ENCODE measurements at regions not wholly inside any gene's neighbourhood (a gene's known extent, or its start where the extent isn't known, plus 50 kb on each side); places are given as distances from the start of the nearest gene placed in this dataset.

DNA sequence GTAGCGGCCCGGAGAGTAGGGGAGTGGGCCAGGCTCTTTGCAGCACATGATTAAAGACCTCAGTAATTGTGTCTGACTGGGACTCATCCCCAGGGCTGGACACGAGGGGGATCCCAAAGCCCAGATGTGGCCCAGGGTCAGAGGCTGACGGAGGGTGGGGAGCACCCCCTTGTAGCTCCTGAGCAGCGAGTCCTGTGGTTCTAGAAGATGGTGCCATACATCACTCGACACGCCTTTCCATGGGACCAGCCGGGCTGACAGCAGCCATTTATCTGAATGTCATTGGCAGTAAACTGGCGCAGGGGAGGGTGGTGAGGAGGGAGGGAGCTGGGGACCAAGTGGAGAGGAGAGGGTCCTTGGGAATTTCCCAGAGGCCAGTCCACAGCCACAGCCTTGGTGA lies 65.1 kb upstream of the FAM222A start:
- 63 to 67% (median 63%) methylated on average over 9 of the region's 9 CpGs for WGBS, 3 donors
- H3K27me3 ChIP-seq (ENCODE audit: control insufficient read depth in 3 of 3, insufficient read depth in 3 of 3, low read length in 3 of 3), result peaks cover 0 to 3% (median 0%) of the 10 kb centered on the region in 3 donors
- peaks cover 0 to 31% (median 2%) of the 10 kb centered on the region in 3 donors for H3K4me1 ChIP-seq (ENCODE audit: control insufficient read depth in 3 of 3, insufficient read depth in 2 of 3, low read depth in 1 of 3, low read length in 2 of 3)
- no peak for DNase-seq
- no peak for FAIRE-seq
- H3K9me3 ChIP-seq (ENCODE audit: control insufficient read depth in 2 of 2, insufficient read depth in 1 of 2, low read depth in 1 of 2, low read length in 1 of 2), result no peaks in the 10 kb centered on the region
- H3K36me3 ChIP-seq (ENCODE audit: control insufficient read depth in 3 of 3, insufficient read depth in 2 of 3, low read depth in 1 of 3, low read length in 3 of 3), result no peaks in the 10 kb centered on the region
- H3K4me3 ChIP-seq (ENCODE audit: low read depth in 1 of 3, low read length in 3 of 3), result no peak overlapping the region
- peak overlapping the region in 1 of 3 donors; percentile 70 for H3K27ac ChIP-seq (ENCODE audit: low read depth in 1 of 3, low read length in 2 of 3)

GRCh38 chr12:109650808-109651207 lies 62.8 kb upstream of the FAM222A start:
- Histone ChIP-seq H3K4me3 (ENCODE audit: low read depth in 1 of 3, low read length in 3 of 3) (no peak overlapping the region), H3K36me3 (ENCODE audit: control insufficient read depth in 3 of 3, insufficient read depth in 2 of 3, low read depth in 1 of 3, low read length in 3 of 3) (no peaks in the 10 kb centered on the region), H3K9me3 (ENCODE audit: control insufficient read depth in 2 of 2, insufficient read depth in 1 of 2, low read depth in 1 of 2, low read length in 1 of 2) (no peaks in the 10 kb centered on the region), H3K27ac (ENCODE audit: low read depth in 1 of 3, low read length in 2 of 3) (no peak overlapping the region), H3K27me3 (ENCODE audit: control insufficient read depth in 3 of 3, insufficient read depth in 3 of 3, low read length in 3 of 3) (peaks cover 0 to 3% (median 0%) of the 10 kb centered on the region in 3 donors), H3K4me1 (ENCODE audit: control insufficient read depth in 3 of 3, insufficient read depth in 2 of 3, low read depth in 1 of 3, low read length in 2 of 3) (peaks cover 0 to 43% (median 2%) of the 10 kb centered on the region in 3 donors)
- FAIRE-seq, result no peak
- 61 to 75% (median 65%) methylated on average over 4 of the region's 4 CpGs for WGBS, 3 donors
- DNase-seq, result no peak

DNA sequence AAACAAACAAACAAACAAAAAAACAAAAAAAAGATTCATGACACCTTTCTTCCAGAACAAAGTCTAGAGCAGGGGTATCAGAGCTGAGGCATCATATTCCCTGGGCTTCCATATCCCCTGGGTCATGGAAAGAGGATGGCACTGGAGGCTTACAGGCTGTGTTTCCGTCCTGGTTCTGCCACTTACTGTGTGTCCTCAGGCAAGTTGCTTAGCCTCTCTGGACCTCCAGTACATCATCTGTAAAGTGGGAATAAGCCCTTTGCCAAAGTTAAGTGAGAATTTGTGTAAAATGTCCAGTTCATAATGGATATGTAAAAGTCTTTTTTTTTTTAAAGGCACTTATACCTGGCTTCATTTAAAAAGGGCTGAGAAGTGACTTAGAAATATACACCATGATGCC lies 62.0 kb upstream of the FAM222A start:
- FAIRE-seq (no peak), DNase-seq (no peak)
- Histone ChIP-seq H3K4me3 (ENCODE audit: low read depth in 1 of 3, low read length in 3 of 3) (no peak overlapping the region), H3K4me1 (ENCODE audit: control insufficient read depth in 3 of 3, insufficient read depth in 2 of 3, low read depth in 1 of 3, low read length in 2 of 3) (peaks cover 0 to 43% (median 2%) of the 10 kb centered on the region in 3 donors), H3K27me3 (ENCODE audit: control insufficient read depth in 3 of 3, insufficient read depth in 3 of 3, low read length in 3 of 3) (peaks cover 0 to 3% (median 0%) of the 10 kb centered on the region in 3 donors), H3K36me3 (ENCODE audit: control insufficient read depth in 3 of 3, insufficient read depth in 2 of 3, low read depth in 1 of 3, low read length in 3 of 3) (no peaks in the 10 kb centered on the region), H3K27ac (ENCODE audit: low read depth in 1 of 3, low read length in 2 of 3) (no peak overlapping the region), H3K9me3 (ENCODE audit: control insufficient read depth in 2 of 2, insufficient read depth in 1 of 2, low read depth in 1 of 2, low read length in 1 of 2) (no peaks in the 10 kb centered on the region)
- WGBS, 3 donors, result 76 to 94% (median 84%) methylated on average over 1 of the region's 1 CpG

DNA sequence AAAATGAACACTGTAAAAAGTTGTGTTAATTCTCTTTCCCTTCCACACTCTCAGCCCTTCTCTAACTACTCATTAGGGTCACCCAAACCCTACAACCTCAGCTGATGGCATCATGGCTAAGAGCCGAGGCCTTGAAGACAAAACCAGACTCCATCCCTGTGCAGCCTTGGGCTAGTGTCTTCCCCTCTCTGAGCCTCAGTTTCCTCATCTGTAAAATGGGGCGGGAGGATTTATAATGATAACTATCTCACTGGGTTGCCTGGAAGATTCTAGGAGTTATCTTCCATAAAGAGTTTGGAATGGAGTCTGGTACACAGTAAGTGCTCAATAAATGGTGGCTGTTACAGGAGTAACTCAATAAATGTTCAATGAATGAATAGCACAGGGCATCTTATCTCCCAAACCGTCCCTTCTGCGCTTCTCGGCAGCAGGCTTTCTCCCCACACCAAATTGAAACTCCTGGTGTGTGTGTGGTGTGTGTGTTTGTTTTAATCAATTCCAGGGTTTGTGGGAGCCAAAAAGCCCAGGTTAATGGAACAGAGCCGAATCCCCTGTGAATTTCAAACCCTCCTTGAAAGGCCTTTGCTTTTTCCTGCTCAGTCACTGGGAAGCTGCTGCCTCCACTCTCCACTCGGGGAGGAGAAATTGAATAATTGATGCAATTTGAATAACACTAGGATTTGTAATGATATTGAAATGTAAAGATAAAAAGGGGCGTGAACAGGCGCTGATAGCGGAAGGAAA lies 61.2 kb upstream of the FAM222A start:
- no peak for DNase-seq
- Histone ChIP-seq H3K4me3 (ENCODE audit: low read depth in 1 of 3, low read length in 3 of 3) (no peak overlapping the region), H3K36me3 (ENCODE audit: control insufficient read depth in 3 of 3, insufficient read depth in 2 of 3, low read depth in 1 of 3, low read length in 3 of 3) (no peaks in the 10 kb centered on the region), H3K4me1 (ENCODE audit: control insufficient read depth in 3 of 3, insufficient read depth in 2 of 3, low read depth in 1 of 3, low read length in 2 of 3) (peaks cover 0 to 43% (median 2%) of the 10 kb centered on the region in 3 donors), H3K27me3 (ENCODE audit: control insufficient read depth in 3 of 3, insufficient read depth in 3 of 3, low read length in 3 of 3) (peaks cover 0 to 3% (median 0%) of the 10 kb centered on the region in 3 donors), H3K9me3 (ENCODE audit: control insufficient read depth in 2 of 2, insufficient read depth in 1 of 2, low read depth in 1 of 2, low read length in 1 of 2) (no peaks in the 10 kb centered on the region), H3K27ac (ENCODE audit: low read depth in 1 of 3, low read length in 2 of 3) (no peak overlapping the region)
- WGBS, 3 donors, result 63 to 70% (median 70%) methylated on average over 10 of the region's 10 CpGs
- no peak for FAIRE-seq

DNA sequence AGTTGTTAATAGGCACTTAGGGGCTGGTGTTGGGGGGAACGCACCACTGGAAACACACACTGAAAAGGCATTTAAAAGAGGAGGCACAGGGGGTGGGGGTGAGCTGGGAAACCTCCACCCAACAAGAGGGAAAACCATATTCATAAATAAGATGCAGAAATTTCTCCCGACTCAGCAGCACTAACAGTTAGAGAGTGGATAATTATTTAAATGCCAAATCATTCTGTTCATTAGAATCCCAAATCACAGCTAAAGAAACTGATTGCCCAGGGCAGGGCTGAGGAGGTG lies 60.7 kb upstream of the FAM222A start:
- H3K4me1 ChIP-seq (ENCODE audit: control insufficient read depth in 3 of 3, insufficient read depth in 2 of 3, low read depth in 1 of 3, low read length in 2 of 3), result peaks cover 0 to 46% (median 2%) of the 10 kb centered on the region in 3 donors
- no peak for FAIRE-seq
- no peak overlapping the region for H3K27ac ChIP-seq (ENCODE audit: low read depth in 1 of 3, low read length in 2 of 3)
- no peaks in the 10 kb centered on the region for H3K36me3 ChIP-seq (ENCODE audit: control insufficient read depth in 3 of 3, insufficient read depth in 2 of 3, low read depth in 1 of 3, low read length in 3 of 3)
- H3K4me3 ChIP-seq (ENCODE audit: low read depth in 1 of 3, low read length in 3 of 3), result no peak overlapping the region
- 64 to 74% (median 64%) methylated on average over 2 of the region's 2 CpGs for WGBS, 3 donors
- DNase-seq, result no peak
- peaks cover 0 to 3% (median 0%) of the 10 kb centered on the region in 3 donors for H3K27me3 ChIP-seq (ENCODE audit: control insufficient read depth in 3 of 3, insufficient read depth in 3 of 3, low read length in 3 of 3)
- no peaks in the 10 kb centered on the region for H3K9me3 ChIP-seq (ENCODE audit: control insufficient read depth in 2 of 2, insufficient read depth in 1 of 2, low read depth in 1 of 2, low read length in 1 of 2)

DNA sequence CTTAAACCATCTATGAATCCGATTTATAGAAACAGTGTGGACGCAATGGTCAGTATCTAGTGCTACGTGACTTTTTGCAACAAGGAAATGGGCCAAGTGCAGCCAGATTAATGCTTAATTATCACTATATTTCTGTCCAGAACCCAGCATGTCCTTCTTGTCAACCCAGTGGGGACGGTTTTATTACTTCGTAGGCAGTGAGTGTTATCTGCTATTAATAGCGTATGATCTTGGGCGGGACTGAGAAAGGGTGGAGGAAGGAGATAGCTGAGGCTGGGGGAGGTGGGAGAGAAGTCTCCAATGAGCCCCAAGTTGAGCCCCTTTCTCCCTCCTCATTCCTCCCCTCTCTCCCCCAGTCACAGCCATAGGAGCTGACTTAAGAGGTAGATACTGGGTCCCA lies 59.7 kb upstream of the FAM222A start:
- DNase-seq (peak; percentile 43 to 66), FAIRE-seq (no peak)
- Histone ChIP-seq H3K36me3 (ENCODE audit: control insufficient read depth in 3 of 3, insufficient read depth in 2 of 3, low read depth in 1 of 3, low read length in 3 of 3) (no peaks in the 10 kb centered on the region), H3K27me3 (ENCODE audit: control insufficient read depth in 3 of 3, insufficient read depth in 3 of 3, low read length in 3 of 3) (peaks cover 0 to under 1% (median 0%) of the 10 kb centered on the region in 3 donors), H3K4me1 (ENCODE audit: control insufficient read depth in 3 of 3, insufficient read depth in 2 of 3, low read depth in 1 of 3, low read length in 2 of 3) (peaks cover 0 to 40% (median 0%) of the 10 kb centered on the region in 3 donors), H3K27ac (ENCODE audit: low read depth in 1 of 3, low read length in 2 of 3) (no peak overlapping the region), H3K4me3 (ENCODE audit: low read depth in 1 of 3, low read length in 3 of 3) (no peak overlapping the region), H3K9me3 (ENCODE audit: control insufficient read depth in 2 of 2, insufficient read depth in 1 of 2, low read depth in 1 of 2, low read length in 1 of 2) (no peaks in the 10 kb centered on the region)
- 11 to 38% (median 29%) methylated on average over 7 of the region's 7 CpGs for WGBS, 3 donors

- H3K27ac ChIP-seq (ENCODE audit: low read depth in 1 of 3, low read length in 2 of 3), result no peak overlapping the region
- FAIRE-seq (no peak), DNase-seq (no peak)
- H3K36me3 ChIP-seq (ENCODE audit: control insufficient read depth in 3 of 3, insufficient read depth in 2 of 3, low read depth in 1 of 3, low read length in 3 of 3), result no peaks in the 10 kb centered on the region
- no peaks in the 10 kb centered on the region for H3K27me3 ChIP-seq (ENCODE audit: control insufficient read depth in 3 of 3, insufficient read depth in 3 of 3, low read length in 3 of 3)
- H3K4me3 ChIP-seq (ENCODE audit: low read depth in 1 of 3, low read length in 3 of 3), result no peak overlapping the region
- peaks cover 0 to 37% (median 0%) of the 10 kb centered on the region in 3 donors for H3K4me1 ChIP-seq (ENCODE audit: control insufficient read depth in 3 of 3, insufficient read depth in 2 of 3, low read depth in 1 of 3, low read length in 2 of 3)
- H3K9me3 ChIP-seq (ENCODE audit: control insufficient read depth in 2 of 2, insufficient read depth in 1 of 2, low read depth in 1 of 2, low read length in 1 of 2), result no peaks in the 10 kb centered on the region
- 64 to 67% (median 66%) methylated on average over 13 of the region's 13 CpGs for WGBS, 3 donors
Measured at GRCh38 chr12:109654357-109654756, 59.3 kb upstream of the FAM222A start.

DNA sequence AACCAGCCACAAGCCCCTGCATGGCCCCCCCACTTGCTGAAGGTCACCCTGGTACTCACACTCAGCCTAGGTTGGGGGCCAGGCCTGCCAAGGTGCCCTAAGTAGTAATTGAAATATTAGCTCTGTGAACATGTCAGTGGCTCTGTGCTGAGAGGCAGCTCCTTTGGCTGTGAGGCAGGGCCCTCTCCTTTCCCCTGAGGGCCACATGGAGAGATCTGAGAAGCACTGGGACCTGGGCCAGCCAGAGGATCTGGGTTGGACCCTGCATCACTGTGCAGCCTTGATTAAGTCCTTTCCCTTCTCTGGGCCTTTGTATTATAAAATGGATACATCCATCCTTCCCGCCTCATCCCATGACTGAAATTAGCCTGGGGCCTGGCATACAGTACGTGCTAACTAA lies 58.0 kb upstream of the FAM222A start:
- FAIRE-seq (no peak), DNase-seq (no peak)
- Histone ChIP-seq H3K27me3 (ENCODE audit: control insufficient read depth in 3 of 3, insufficient read depth in 3 of 3, low read length in 3 of 3) (no peaks in the 10 kb centered on the region), H3K9me3 (ENCODE audit: control insufficient read depth in 2 of 2, insufficient read depth in 1 of 2, low read depth in 1 of 2, low read length in 1 of 2) (no peaks in the 10 kb centered on the region), H3K4me3 (ENCODE audit: low read depth in 1 of 3, low read length in 3 of 3) (no peak overlapping the region), H3K36me3 (ENCODE audit: control insufficient read depth in 3 of 3, insufficient read depth in 2 of 3, low read depth in 1 of 3, low read length in 3 of 3) (no peaks in the 10 kb centered on the region), H3K4me1 (ENCODE audit: control insufficient read depth in 3 of 3, insufficient read depth in 2 of 3, low read depth in 1 of 3, low read length in 2 of 3) (peaks cover 0 to 25% (median 0%) of the 10 kb centered on the region in 3 donors), H3K27ac (ENCODE audit: low read depth in 1 of 3, low read length in 2 of 3) (no peak overlapping the region)
- 82 to 88% (median 88%) methylated on average over 2 of the region's 2 CpGs for WGBS, 3 donors

GRCh38 chr12:109656743-109657142 lies 56.9 kb upstream of the FAM222A start:
- FAIRE-seq, result no peak
- no peak overlapping the region for H3K27ac ChIP-seq (ENCODE audit: low read depth in 1 of 3, low read length in 2 of 3)
- H3K36me3 ChIP-seq (ENCODE audit: control insufficient read depth in 3 of 3, insufficient read depth in 2 of 3, low read depth in 1 of 3, low read length in 3 of 3), result no peaks in the 10 kb centered on the region
- H3K27me3 ChIP-seq (ENCODE audit: control insufficient read depth in 3 of 3, insufficient read depth in 3 of 3, low read length in 3 of 3), result no peaks in the 10 kb centered on the region
- H3K9me3 ChIP-seq (ENCODE audit: control insufficient read depth in 2 of 2, insufficient read depth in 1 of 2, low read depth in 1 of 2, low read length in 1 of 2), result no peaks in the 10 kb centered on the region
- H3K4me3 ChIP-seq (ENCODE audit: low read depth in 1 of 3, low read length in 3 of 3), result no peak overlapping the region
- DNase-seq, result no peak
- 78 to 88% (median 79%) methylated on average over 10 of the region's 10 CpGs for WGBS, 3 donors
- H3K4me1 ChIP-seq (ENCODE audit: control insufficient read depth in 3 of 3, insufficient read depth in 2 of 3, low read depth in 1 of 3, low read length in 2 of 3), result peaks cover 0 to 22% (median 0%) of the 10 kb centered on the region in 3 donors

Data from small intestine (tissue), 7 donors.